HG03103 (cell line): ENCODE measurements at regions not wholly inside any gene's neighbourhood (a gene's known extent, or its start where the extent isn't known, plus 50 kb on each side); places are given as distances from the start of the nearest gene placed in this dataset.

Experiments used
- ATAC-seq: cut with Tn5 transposase; IDR thresholded peaks from one replicate; pipeline ENCODE4 v1.9.1; 2021; ENCODE audit warnings: low read depth; ENCODE audit not compliant: unreplicated experiment

- no peak for ATAC-seq
Measured at GRCh38 chr13:32859707-32860292, 156.4 kb upstream of the KL start.

GRCh38 chr13:32861304-32861703 is 154.9 kb upstream of the KL start:
- no peak for ATAC-seq

GRCh38 chr13:32863596-32863995 is 152.6 kb upstream of the KL start:
- ATAC-seq = no peak

DNA sequence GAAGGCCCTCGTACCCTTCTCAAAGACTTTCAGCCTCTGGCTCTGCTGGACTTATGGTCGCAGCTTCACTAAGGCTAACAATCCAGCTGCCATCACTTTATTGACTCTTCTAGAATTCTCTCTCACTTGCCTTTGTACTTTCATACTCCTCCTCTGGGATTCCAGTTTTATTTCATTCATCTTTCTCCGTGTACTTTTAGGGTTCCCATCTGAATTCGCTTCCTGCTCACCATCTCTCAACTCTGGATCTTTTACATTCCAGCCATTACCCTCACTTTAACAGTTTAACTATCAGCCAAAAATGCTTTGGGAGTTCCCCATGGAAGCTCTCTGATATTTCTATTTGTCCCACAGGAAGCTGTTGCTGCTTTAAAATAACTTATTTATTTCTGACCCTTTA is 149.3 kb upstream of the KL start:
- no peak for ATAC-seq

- ATAC-seq = no peak
Measured at GRCh38 chr13:32877491-32877890, 138.7 kb upstream of the KL start.

DNA sequence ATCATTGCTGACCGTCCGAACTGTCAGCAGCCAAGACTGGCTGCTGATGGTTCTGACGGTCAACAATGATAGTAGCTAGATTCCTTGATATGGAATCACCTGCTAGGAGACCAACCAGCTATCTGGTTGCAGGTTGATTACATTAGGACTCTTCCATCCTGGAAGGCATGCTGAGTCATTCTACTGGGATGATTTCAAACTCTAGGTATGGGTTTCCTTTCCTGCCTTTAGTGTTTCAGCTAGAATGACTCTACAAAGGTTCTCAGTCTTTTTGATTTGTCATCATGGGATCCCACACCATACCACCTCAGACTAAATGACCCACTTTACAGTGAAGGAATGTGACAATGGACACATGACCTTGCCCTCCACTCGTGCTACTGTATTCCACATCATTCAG is 138.1 kb upstream of the KL start:
- no peak for ATAC-seq

DNA sequence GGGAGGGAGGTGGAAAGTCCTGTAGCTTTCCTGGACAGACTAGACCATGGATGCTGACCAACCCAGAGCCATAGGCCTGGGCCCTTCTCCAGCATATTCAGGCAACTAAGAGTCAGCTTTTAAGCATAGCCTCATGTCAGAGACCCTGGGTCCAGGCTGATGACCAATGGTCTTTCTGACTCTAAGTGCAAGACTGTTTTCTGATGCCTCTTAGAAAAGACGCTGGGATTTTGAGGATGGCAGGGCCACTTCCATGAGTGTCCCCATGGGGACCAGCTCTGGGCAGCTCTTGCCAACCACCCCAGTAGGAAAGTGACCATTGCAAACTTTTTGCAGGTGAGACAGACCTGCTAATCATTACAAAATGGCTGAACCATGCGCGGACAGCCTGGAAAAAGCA is 135.6 kb upstream of the KL start:
- ATAC-seq = no peak

GRCh38 chr13:32881074-32881776 is 135.0 kb upstream of the KL start:
- no peak for ATAC-seq

DNA sequence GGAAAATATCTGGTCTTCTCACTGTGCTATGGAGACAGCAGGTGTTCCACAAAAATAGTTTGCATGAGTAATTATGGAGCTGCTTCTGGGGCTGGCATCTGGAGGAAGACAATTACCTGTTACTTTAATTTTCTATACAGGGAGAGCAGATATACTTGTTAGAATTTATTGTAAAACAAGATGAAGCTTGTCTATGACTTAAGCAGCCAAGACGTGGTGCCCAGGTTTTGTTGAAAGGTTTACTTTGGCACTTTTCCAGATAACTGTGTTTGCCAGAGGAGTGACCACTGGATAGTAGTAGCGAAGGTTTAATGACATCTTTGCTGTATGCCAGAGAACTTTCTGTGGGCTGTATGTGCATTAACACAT is 134.5 kb upstream of the KL start:
- no peak for ATAC-seq

GRCh38 chr13:32882691-32883090 is 133.5 kb upstream of the KL start:
- ATAC-seq = no peak

GRCh38 chr13:32883474-32883873 is 132.7 kb upstream of the KL start:
- no peak for ATAC-seq

GRCh38 chr13:32887617-32888016 is 128.6 kb upstream of the KL start:
- ATAC-seq = no peak

- no peak for ATAC-seq
Measured at GRCh38 chr13:32889986-32890565, 126.1 kb upstream of the KL start.

DNA sequence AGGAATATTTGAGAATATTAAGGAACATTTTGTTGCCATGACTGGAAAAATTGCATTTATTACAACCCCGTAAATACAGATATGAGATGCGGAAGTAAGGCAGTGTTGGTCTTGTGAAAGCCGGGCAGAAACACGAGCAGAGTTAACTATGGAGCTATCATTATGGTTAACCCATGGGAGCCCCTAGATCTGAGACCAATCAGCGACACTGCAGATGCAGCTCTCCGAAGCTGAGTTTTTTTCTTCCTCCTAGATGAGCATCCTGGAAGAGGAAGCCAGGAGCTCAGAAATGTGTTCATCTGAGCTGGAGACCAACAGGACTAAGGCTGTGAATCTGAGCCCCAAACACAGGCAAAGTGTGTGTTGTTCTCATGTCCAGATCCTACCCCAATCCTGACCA is 123.0 kb upstream of the KL start:
- no peak for ATAC-seq

GRCh38 chr13:32894589-32895001 is 121.6 kb upstream of the KL start:
- no peak for ATAC-seq

DNA sequence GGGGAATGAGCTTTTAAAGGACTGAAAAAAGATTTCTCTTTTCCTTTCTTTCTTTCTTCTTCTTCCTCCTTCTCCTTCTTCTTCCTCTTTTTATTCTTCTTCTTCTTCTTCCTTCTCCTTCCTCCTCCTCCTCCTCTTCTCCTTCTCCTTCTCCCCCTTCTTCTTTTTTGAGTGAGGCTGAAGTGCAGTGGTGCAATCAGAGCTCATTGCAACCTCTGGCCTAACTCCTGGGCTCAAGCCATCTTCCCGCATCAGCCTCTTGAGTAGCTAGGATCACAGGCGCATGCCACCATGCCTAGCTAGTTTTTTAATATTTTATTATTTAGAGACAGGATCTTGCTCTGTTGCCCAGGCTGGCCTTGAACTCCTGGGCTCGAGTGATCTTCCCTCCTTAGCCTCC is 120.9 kb upstream of the KL start:
- ATAC-seq = no peak

- no peak for ATAC-seq
Measured at GRCh38 chr13:32897296-32897695, 118.9 kb upstream of the KL start.

- no peak for ATAC-seq
Measured at GRCh38 chr13:32902029-32902780, 114.0 kb upstream of the KL start.

DNA sequence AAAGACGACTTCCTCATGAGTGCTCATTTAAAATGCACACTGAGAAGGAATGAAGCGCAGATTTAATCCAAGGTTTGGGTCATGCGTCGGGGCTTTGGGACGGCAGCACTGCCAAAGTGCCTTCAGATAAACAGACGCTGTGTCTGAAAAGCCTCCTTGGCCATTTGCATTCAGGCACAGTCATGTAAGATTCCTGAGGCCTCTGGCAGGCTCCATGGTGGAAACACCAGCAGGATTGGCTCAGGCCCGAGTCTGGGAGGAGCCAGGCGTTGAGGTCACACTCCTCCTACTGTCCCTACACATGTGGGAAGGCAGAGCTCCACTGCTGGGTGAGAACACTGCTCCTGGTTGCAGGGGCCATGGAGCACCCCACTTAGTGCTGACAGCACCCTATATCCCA is 113.3 kb upstream of the KL start:
- ATAC-seq = no peak

DNA sequence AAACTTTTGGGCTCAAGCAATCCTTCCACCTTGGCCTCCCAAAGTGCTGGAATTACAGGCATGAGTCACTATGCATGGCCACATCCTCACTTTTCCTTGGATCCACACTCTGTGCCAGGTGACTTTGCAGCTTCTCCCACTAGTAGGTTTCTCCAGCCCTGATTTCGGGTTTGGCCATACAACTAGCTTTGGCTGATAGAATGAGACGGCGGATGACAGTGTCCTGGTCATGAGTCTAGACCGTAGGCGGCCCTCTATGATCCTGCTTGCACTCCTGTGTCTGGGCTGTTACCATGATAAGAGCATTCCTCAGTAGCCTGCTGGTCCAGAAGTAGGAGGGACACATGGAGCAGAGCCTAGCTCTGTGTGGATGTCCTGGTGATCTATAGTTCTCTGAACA is 112.5 kb upstream of the KL start:
- ATAC-seq = no peak

- no peak for ATAC-seq
Measured at GRCh38 chr13:32904266-32904665, 112.0 kb upstream of the KL start.
